Thyroid gland (tissue), 4 donors: ENCODE measurements at regions not wholly inside any gene's neighbourhood (a gene's known extent, or its start where the extent isn't known, plus 50 kb on each side); places are given as distances from the start of the nearest gene placed in this dataset.

Source experiments
- DNase-seq, 2 donors: peaks; one replicate each; pipeline ENCODE4 v3.0.0-alpha.2; 2019
- H3K27ac ChIP-seq, 3 donors: fragments of 200-600 bp; sonication (generic); 1 replicate in 2 of 3; 2 replicates in 1 of 3; pipeline ENCODE4 v1.5.1; 2016 to 2019; ENCODE audit warnings: mild to moderate bottlenecking in 1 of 3, moderate library complexity in 1 of 3
- H3K27me3 ChIP-seq: fragments of 200-600 bp; sonication (generic); one replicate; pipeline ENCODE4 v1.5.1; 2019
- H3K36me3 ChIP-seq, 2 donors: fragments of 200-600 bp; sonication (generic); one replicate each; pipeline ENCODE4 v1.5.1; 2016 to 2019
- H3K4me1 ChIP-seq, 2 donors: fragments of 200-600 bp; sonication (generic); one replicate each; pipeline ENCODE4 v1.5.1; 2017 to 2019
- H3K4me3 ChIP-seq, 3 donors: fragments of 200-600 bp; sonication (generic); replicated peaks in 1 of 3; 1 replicate in 2 of 3; 2 replicates in 1 of 3; pipeline ENCODE4 v1.5.1; 2016; ENCODE audit warnings: mild to moderate bottlenecking in 1 of 3
- H3K9me3 ChIP-seq: fragments of 200-600 bp; sonication (generic); one replicate; pipeline ENCODE4 v1.5.1; 2017
- CTCF ChIP-seq, 6 experiments: fragments of 200-600 bp in 3 of 6; fragments of 450-650 bp in 3 of 6; sonication (generic) in 3 of 6; IDR thresholded peaks; one replicate each; pipeline ENCODE4 v1.5.1; 2016 to 2019; ENCODE audit warnings: antibody characterized with exemption in 6 of 6, mild to moderate bottlenecking in 2 of 6, inconsistent platforms in 1 of 6, moderate library complexity in 1 of 6
- POLR2A ChIP-seq, 2 donors: fragments of 450-650 bp; IDR thresholded peaks; one replicate each; pipeline ENCODE4 v1.6.1; 2017; ENCODE audit warnings: antibody characterized with exemption in 2 of 2, mild to moderate bottlenecking in 2 of 2, moderate library complexity in 1 of 2
- WGBS, 2 donors: methylation state at CpG; one replicate each; pipeline ENCODE4 v1.1.5; 2017; 5-methylcytosine and 5-hydroxymethylcytosine counted together
- intact Hi-C: fragments of 100-400 bp; cut with DNase I; formaldehyde crosslinking; loops from one replicate; pipeline ENCODE4 v1.15.1; 2023

- Histone ChIP-seq H3K4me3 (no peak overlapping the region), H3K27me3 (no peaks in the 10 kb centered on the region), H3K4me1 (peaks cover 27 to 40% of the 10 kb centered on the region in 2 donors), H3K9me3 (no peaks in the 10 kb centered on the region), H3K36me3 (no peaks in the 10 kb centered on the region), H3K27ac (no peak overlapping the region)
- TF ChIP-seq CTCF (IDR thresholded peaks at IDR 0.05) (no peak), POLR2A (IDR thresholded peaks at IDR 0.05) (no peak)
- DNase-seq: no peak
- intact Hi-C loops: no loop called here
- 53 to 76% methylated on average over 6 of the region's 6 CpGs for WGBS, 2 donors
Measured at GRCh38 chr3:56886314-56886713, 84.6 kb upstream of the ARHGEF3 start.

- H3K36me3 ChIP-seq: no peaks in the 10 kb centered on the region
- peaks cover 27 to 40% of the 10 kb centered on the region in 2 donors for H3K4me1 ChIP-seq
- TF ChIP-seq POLR2A (IDR thresholded peaks at IDR 0.05): no peak
- TF ChIP-seq CTCF (IDR thresholded peaks at IDR 0.05): no peak
- no peaks in the 10 kb centered on the region for H3K9me3 ChIP-seq
- H3K4me3 ChIP-seq: no peak overlapping the region
- no peak overlapping the region for H3K27ac ChIP-seq
- 84 to 93% methylated on average over 2 of the region's 2 CpGs for WGBS, 2 donors
- intact Hi-C loops: no loop called here
- no peak for DNase-seq
- H3K27me3 ChIP-seq: no peaks in the 10 kb centered on the region
Measured at GRCh38 chr3:56885879-56886278, 84.1 kb upstream of the ARHGEF3 start.

DNA sequence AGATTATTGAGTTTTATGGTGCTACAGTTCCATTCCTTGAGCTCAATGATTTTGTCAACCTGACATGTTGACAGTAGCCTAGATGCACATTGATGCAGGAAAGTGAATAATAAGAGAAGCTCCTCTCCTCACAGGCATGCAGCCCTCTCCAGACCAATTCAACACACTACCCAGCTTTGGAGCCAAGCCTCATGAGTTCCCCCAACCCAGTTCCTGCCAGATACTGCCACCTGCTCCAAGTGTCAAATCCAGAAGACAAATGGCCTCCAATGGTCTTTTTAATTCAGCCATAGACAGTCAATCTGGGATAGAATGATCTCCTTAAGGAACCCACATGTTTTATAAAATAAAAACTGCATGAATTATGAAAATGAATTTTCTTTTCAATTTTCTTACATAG lies 83.7 kb upstream of the ARHGEF3 start:
- H3K4me1 ChIP-seq: peaks cover 27 to 40% of the 10 kb centered on the region in 2 donors
- H3K27ac ChIP-seq: no peak overlapping the region
- TF ChIP-seq POLR2A (IDR thresholded peaks at IDR 0.05): no peak
- TF ChIP-seq CTCF (IDR thresholded peaks at IDR 0.05): no peak
- no peaks in the 10 kb centered on the region for H3K36me3 ChIP-seq
- H3K9me3 ChIP-seq: no peaks in the 10 kb centered on the region
- H3K4me3 ChIP-seq: no peak overlapping the region
- no peak for DNase-seq
- intact Hi-C loops: no loop called here
- H3K27me3 ChIP-seq: no peaks in the 10 kb centered on the region

- H3K36me3 ChIP-seq: no peaks in the 10 kb centered on the region
- intact Hi-C loops: no loop called here
- H3K27me3 ChIP-seq: no peaks in the 10 kb centered on the region
- no peak for DNase-seq
- TF ChIP-seq POLR2A (IDR thresholded peaks at IDR 0.05) (no peak), CTCF (IDR thresholded peaks at IDR 0.05) (no peak)
- no peak overlapping the region for H3K4me3 ChIP-seq
- no peaks in the 10 kb centered on the region for H3K9me3 ChIP-seq
- no peak overlapping the region for H3K27ac ChIP-seq
- WGBS, 2 donors: 54 to 58% methylated on average over 7 of the region's 7 CpGs
- peaks cover 25 to 36% of the 10 kb centered on the region in 2 donors for H3K4me1 ChIP-seq
Measured at GRCh38 chr3:56884387-56884786, 82.6 kb upstream of the ARHGEF3 start.

DNA sequence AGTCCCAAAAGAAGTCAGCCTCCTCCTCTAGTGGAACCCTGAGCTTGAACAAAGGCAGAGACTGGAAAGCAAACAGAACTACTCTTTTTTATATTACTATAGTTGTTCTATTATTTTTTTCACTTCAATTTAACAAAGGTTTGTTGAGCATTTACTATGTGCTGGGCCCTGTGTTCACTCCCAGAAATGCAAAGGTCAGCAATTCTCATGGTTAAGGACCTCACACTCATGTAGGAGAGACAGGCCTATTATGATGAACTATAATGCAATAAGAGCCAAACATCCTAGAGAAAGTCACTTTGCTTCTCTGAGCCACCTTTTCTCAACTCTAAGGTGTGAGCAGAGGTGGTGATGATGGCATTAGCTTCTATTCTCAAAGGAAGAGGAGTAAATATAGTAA lies 82.1 kb upstream of the ARHGEF3 start:
- H3K4me1 ChIP-seq: peaks cover 20 to 30% of the 10 kb centered on the region in 2 donors
- intact Hi-C loops: no loop called here
- H3K9me3 ChIP-seq: no peaks in the 10 kb centered on the region
- H3K27me3 ChIP-seq: no peaks in the 10 kb centered on the region
- no peak overlapping the region for H3K4me3 ChIP-seq
- no peak for DNase-seq
- H3K36me3 ChIP-seq: no peaks in the 10 kb centered on the region
- TF ChIP-seq POLR2A (IDR thresholded peaks at IDR 0.05) (no peak), CTCF (IDR thresholded peaks at IDR 0.05) (no peak)
- H3K27ac ChIP-seq: no peak overlapping the region
